ENCODE measurements at regions not wholly inside any gene's neighbourhood (a gene's known extent, or its start where the extent isn't known, plus 50 kb on each side); places are given as distances from the start of the nearest gene placed in this dataset.
A peak's percentile ranks its signal among the peaks of the same experiment; 100 is the strongest.

GRCh38 chr17:33749171-33749570 lies 456.1 kb upstream of the ASIC2 start:
- H3K27me3 Mint-ChIP-seq = peaks cover 17% of the 10 kb centered on the region
- TF ChIP-seq CTCF (IDR thresholded peaks at IDR 0.05) = no peak
- H3K4me1 Mint-ChIP-seq = peaks cover 5% of the 10 kb centered on the region
- CTCF ChIA-PET = no interaction called here
- no peaks in the 10 kb centered on the region for H3K36me3 Mint-ChIP-seq (ENCODE audit: low read depth)
- ATAC-seq (ENCODE audit: low read depth) (no peak), DNase-seq (no peak)
- no peak overlapping the region for H3K27ac Mint-ChIP-seq
- intact Hi-C loops (cut with micrococcal nuclease) = no loop called here
- H3K9me3 Mint-ChIP-seq = peaks cover 2% of the 10 kb centered on the region
- POLR2A ChIA-PET = no interaction called here
- H3K4me3 Mint-ChIP-seq = no peak overlapping the region

- ATAC-seq (ENCODE audit: low read depth) = peak; percentile 28
- POLR2A ChIA-PET = no interaction called here
- peak; percentile 22 for DNase-seq
Observed at GRCh38 chr17:33750943-33751701, 458.0 kb upstream of the ASIC2 start.

GRCh38 chr17:33751702-33752065 lies 458.6 kb upstream of the ASIC2 start:
- DNase-seq = no peak
- peaks cover 5% of the 10 kb centered on the region for H3K4me1 Mint-ChIP-seq
- TF ChIP-seq CTCF (IDR thresholded peaks at IDR 0.05) = no peak
- intact Hi-C loops (cut with micrococcal nuclease) = loop anchor here (5.0 kb wide), 1 partner anchor 754 kb away; no protein-coding TSS in a partner anchor
- H3K4me3 Mint-ChIP-seq = no peak overlapping the region
- no peaks in the 10 kb centered on the region for H3K36me3 Mint-ChIP-seq (ENCODE audit: low read depth)
- ChIA-PET CTCF (interaction anchor here (0.8 kb wide), 1 partner anchor 1092 kb away, joined by 4 read pairs; no protein-coding TSS in a partner anchor), POLR2A (no interaction called here)
- H3K27me3 Mint-ChIP-seq = peaks cover 18% of the 10 kb centered on the region
- no peak overlapping the region for H3K27ac Mint-ChIP-seq
- no peak for ATAC-seq (ENCODE audit: low read depth)
- H3K9me3 Mint-ChIP-seq = peaks cover 4% of the 10 kb centered on the region

More at GRCh38 chr17:33750943-33751701, 458.0 kb upstream of the ASIC2 start:
- H3K4me1 Mint-ChIP-seq = peaks cover 5% of the 10 kb centered on the region
- H3K27me3 Mint-ChIP-seq = peaks cover 18% of the 10 kb centered on the region
- no peak overlapping the region for H3K4me3 Mint-ChIP-seq
- peaks cover 4% of the 10 kb centered on the region for H3K9me3 Mint-ChIP-seq
- intact Hi-C loops (cut with micrococcal nuclease) = loop anchor here (5.0 kb wide), 1 partner anchor 754 kb away; no protein-coding TSS in a partner anchor
- no peaks in the 10 kb centered on the region for H3K36me3 Mint-ChIP-seq (ENCODE audit: low read depth)
- peak; percentile 93 for TF ChIP-seq CTCF (IDR thresholded peaks at IDR 0.05)
- CTCF ChIA-PET = interaction anchor here (0.7 to 1.1 kb wide), 5 partner anchors 10 to 1092 kb away, joined by 4 to 5 read pairs (median 4); no protein-coding TSS in a partner anchor
- no peak overlapping the region for H3K27ac Mint-ChIP-seq

- Mint-ChIP-seq H3K27me3 (peaks cover 21% of the 10 kb centered on the region), H3K4me1 (peaks cover 5% of the 10 kb centered on the region), H3K27ac (no peak overlapping the region), H3K36me3 (ENCODE audit: low read depth) (no peaks in the 10 kb centered on the region), H3K4me3 (no peak overlapping the region), H3K9me3 (peaks cover 4% of the 10 kb centered on the region)
- no peak for DNase-seq
- TF ChIP-seq CTCF (IDR thresholded peaks at IDR 0.05) = no peak
- intact Hi-C loops (cut with micrococcal nuclease) = loop anchor here (5.0 kb wide), 1 partner anchor 756 kb away; no protein-coding TSS in a partner anchor
- ChIA-PET POLR2A (no interaction called here), CTCF (no interaction called here)
- no peak for ATAC-seq (ENCODE audit: low read depth)
Observed at GRCh38 chr17:33753452-33753851, 460.4 kb upstream of the ASIC2 start.

GRCh38 chr17:33756021-33756420 lies 462.9 kb upstream of the ASIC2 start:
- no peaks in the 10 kb centered on the region for H3K36me3 Mint-ChIP-seq (ENCODE audit: low read depth)
- H3K9me3 Mint-ChIP-seq = peaks cover 4% of the 10 kb centered on the region
- peaks cover 4% of the 10 kb centered on the region for H3K4me1 Mint-ChIP-seq
- CTCF ChIA-PET = no interaction called here
- H3K27me3 Mint-ChIP-seq = peaks cover 16% of the 10 kb centered on the region
- DNase-seq = no peak
- H3K27ac Mint-ChIP-seq = no peak overlapping the region
- no peak for TF ChIP-seq CTCF (IDR thresholded peaks at IDR 0.05)
- H3K4me3 Mint-ChIP-seq = no peak overlapping the region
- POLR2A ChIA-PET = no interaction called here
- no peak for ATAC-seq (ENCODE audit: low read depth)
- intact Hi-C loops (cut with micrococcal nuclease) = no loop called here

All from activated B cell treated with CpG ODN at 0.5 μM for 24 hours (primary cell).